GM18526 (cell line): ENCODE measurements at regions not wholly inside any gene's neighbourhood (a gene's known extent, or its start where the extent isn't known, plus 50 kb on each side); places are given as distances from the start of the nearest gene placed in this dataset.

Experiments
- POLR2A ChIP-seq: IDR thresholded peaks from 3 replicates; pipeline ENCODE4 v1.6.1; 2011; ENCODE audit not compliant: insufficient read length; ENCODE audit errors: extremely low read depth

- no peak for TF ChIP-seq POLR2A
Measured at GRCh38 chr3:46097691-46098241, 70.5 kb upstream of the XCR1 start.

GRCh38 chr3:46096781-46097180 lies 69.5 kb upstream of the XCR1 start:
- TF ChIP-seq POLR2A: no peak

- TF ChIP-seq POLR2A: no peak
Measured at GRCh38 chr3:46096336-46096735, 69.1 kb upstream of the XCR1 start.

- no peak for TF ChIP-seq POLR2A
Measured at GRCh38 chr3:46095307-46095706, 68.0 kb upstream of the XCR1 start.

- TF ChIP-seq POLR2A: no peak
Measured at GRCh38 chr3:46094506-46094905, 67.2 kb upstream of the XCR1 start.

- TF ChIP-seq POLR2A: no peak
Measured at GRCh38 chr3:46093966-46094365, 66.7 kb upstream of the XCR1 start.

GRCh38 chr3:46093327-46093942 lies 66.2 kb upstream of the XCR1 start:
- no peak for TF ChIP-seq POLR2A

GRCh38 chr3:46092702-46093080 lies 65.4 kb upstream of the XCR1 start:
- no peak for TF ChIP-seq POLR2A

GRCh38 chr3:46091741-46092701 lies 64.7 kb upstream of the XCR1 start:
- TF ChIP-seq POLR2A: no peak

- no peak for TF ChIP-seq POLR2A
Measured at GRCh38 chr3:46091046-46091445, 63.8 kb upstream of the XCR1 start.

- TF ChIP-seq POLR2A: no peak
Measured at GRCh38 chr3:46090161-46090591, 62.9 kb upstream of the XCR1 start.

GRCh38 chr3:46089237-46090011 lies 62.1 kb upstream of the XCR1 start:
- no peak for TF ChIP-seq POLR2A

- TF ChIP-seq POLR2A: no peak
Measured at GRCh38 chr3:46087871-46088270, 60.6 kb upstream of the XCR1 start.

- no peak for TF ChIP-seq POLR2A
Measured at GRCh38 chr3:46086986-46087385, 59.7 kb upstream of the XCR1 start.

GRCh38 chr3:46086083-46086437 lies 58.8 kb upstream of the XCR1 start:
- no peak for TF ChIP-seq POLR2A
